Muscle of arm (tissue), 1 donor: ENCODE measurements at regions not wholly inside any gene's neighbourhood (a gene's known extent, or its start where the extent isn't known, plus 50 kb on each side); places are given as distances from the start of the nearest gene placed in this dataset.
"Not testable (repeated sequence)": the region's sequence is repeated elsewhere in the genome, so short reads cannot be mapped to it uniquely, and the experiment has no call there.

Experiments used
- DNase-seq: peaks from one replicate; pipeline ENCODE4 v3.0.0-alpha.2; 2013

DNA sequence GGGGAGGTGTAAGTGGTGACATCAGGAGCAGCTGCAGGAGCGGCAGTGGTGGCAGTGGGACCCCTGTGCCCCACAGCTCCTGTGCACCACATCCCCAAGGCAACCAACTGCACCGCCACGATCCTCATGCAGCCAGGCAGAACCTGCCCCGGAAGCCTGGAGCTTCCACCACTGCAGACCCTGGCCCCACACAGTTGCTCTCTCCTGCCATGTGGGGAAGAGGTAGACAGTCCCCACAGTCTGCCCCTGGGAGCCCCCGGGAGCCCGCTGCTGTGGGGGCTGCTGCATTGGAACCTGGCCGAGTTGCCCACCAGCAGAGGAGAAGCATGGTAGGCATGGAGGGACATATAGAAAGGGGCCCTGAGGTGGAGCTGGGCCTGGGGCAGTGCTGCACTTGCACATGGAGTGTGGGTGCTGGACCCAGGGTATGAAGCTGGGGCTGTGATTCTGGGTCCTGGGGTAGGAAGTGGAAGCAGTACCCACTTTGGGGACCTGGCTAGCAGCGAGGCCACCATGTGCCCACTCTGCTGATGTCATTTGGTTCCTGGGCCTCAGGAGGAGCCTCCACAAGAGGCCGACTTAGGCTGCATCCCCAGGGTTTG lies 623.3 kb upstream of the LRRTM4 start:
- DNase-seq: no peak

DNA sequence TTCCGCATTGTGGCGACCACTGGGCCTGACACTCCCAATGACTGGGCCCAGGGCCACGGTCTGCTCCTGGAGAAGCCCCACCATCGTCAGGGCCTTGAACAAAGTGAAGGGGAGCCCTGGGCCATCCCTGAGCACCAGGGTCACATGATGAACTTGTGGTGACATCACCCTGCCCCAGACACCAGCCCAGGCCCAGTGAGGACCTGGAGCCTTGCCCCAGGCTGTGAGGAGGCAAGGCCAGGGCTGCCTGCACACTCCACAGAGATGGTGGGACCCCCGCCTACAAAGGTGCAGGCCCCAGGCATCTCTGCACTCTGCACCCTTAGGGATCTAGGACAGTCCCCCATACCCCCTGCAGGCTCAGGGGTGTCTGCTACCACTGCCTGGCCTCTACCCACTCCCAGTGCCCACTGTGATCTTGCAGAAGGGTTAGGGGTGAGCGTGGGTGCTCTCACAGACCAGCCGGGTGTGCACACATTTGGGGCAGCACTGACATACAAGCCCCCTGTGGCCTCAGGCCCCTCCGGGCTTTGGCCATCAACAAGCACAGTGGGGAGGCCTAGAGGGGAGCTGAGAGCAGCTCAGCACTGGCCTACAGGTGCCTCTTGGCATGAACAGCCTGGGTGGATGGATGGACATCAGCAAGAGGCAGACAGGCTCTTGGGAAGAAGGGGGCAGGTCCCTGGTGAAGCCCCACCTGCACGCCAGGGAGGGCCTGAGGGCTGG lies 624.0 kb upstream of the LRRTM4 start:
- no peak for DNase-seq

DNA sequence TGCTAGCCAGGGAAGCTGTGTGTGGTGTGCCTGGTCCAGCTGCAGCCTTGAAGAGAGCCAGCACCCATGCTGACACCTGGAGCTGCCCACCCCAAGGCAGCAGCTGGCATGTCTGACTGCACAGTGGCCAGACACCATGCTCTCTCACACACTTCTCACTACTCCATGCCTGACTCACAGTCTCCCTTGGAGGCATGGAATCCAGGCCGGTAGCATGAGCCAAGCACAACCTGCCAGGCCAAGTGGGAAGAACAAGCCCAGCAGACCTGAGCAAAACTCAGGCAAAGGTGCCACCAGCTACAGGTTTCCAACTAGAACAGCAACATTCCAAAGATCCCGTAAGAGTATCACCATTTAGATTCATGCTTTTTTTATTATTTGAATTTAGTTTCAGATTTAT lies 625.3 kb upstream of the LRRTM4 start:
- no peak for DNase-seq

DNA sequence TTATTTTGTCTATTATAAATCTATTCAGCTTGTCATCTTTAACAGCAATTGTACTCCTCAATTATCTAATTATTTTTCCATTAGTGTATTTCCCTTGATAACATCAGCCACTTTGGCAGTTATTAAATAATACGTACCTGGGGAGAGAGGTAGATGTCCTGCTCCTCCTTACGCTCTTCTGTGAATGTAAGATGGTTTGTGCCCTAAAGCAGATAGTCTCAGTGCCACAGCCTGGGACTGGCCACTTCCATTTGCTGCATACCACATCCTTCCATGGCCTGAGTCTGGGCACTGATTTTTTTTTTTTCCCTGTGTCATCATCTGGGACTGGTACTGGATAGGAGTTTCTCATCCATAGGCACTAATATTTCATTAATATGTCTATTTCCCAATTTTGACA lies 632.4 kb upstream of the LRRTM4 start:
- DNase-seq: no peak

DNA sequence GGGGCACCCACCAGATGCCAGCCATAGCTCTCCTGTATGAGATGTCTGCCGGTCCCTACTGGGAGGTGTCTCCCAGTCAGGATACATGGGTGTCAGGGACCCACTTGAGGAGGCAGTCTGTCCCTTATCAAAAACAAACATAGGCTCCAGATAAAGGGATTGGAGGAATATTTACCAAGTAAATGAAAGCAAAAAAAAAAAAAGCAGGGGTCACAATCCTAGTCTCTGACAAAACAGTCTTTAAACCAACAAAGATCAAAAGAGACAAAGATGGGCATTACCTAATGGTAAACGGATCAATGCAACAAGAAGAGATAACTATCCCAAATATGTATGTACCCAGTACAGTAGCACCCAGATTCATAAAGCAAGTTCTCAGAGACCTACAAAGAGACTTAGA lies 640.0 kb upstream of the LRRTM4 start:
- no peak for DNase-seq

DNA sequence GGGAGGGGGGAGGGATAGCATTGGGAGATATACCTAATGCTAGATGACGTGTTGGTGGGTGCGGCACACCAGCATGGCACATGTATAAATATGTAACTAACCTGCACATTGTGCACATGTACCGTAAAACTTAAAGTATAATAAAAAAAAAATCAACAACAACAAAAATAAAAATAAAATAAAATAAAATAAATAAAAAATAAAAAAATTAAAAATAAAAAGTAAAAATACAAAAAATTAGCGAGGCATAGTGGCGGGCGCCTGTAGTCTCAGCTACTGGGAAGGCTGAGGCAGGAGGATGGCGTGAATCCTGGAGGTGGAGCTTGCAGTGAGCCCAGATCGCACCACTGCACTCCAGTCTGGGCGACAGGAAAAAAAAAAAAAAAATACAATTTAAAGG lies 650.0 kb upstream of the LRRTM4 start:
- not testable (repeated sequence) for DNase-seq

DNA sequence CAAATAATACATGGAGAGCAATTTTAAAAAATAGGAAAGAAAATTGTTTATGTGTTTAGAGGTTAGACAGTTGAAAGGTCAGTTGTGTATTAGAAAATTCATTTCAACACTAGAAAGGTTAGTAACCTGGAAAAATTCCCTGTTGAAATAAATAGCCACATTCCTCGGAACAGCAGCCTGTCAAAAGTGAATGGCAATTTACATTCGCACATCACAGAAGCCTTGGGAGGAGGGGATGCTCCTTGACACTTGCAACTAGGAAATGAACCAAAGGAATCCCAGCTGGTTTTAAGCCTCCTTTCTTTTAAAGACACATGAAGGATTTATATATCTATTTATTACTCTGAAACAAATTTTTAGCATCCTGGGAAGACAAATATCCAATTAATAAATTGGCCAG lies 653.5 kb upstream of the LRRTM4 start:
- DNase-seq: no peak

DNA sequence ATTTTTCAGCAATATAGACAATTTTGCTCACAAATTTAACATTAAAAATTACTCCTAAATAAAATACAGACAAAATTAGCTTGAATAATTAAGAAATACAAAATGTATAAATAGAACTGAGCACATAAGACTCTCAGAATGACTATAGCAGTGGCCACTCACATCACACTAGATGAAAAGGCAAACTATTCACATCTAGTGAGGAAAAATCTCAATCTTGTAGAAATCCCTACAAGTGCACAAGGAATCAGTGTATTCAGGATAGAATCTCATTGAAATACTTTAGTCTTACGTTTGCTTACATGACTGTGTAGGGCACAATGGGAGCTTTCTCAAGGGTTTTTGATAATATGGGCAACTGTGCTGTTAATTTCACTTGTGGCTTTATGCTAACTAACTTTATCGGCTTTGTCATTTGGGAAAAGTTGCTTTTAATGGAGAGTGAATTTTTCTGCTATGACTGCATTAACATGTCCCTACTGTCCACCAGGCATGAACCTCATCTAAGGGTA lies 678.9 kb upstream of the LRRTM4 start:
- DNase-seq: no peak

DNA sequence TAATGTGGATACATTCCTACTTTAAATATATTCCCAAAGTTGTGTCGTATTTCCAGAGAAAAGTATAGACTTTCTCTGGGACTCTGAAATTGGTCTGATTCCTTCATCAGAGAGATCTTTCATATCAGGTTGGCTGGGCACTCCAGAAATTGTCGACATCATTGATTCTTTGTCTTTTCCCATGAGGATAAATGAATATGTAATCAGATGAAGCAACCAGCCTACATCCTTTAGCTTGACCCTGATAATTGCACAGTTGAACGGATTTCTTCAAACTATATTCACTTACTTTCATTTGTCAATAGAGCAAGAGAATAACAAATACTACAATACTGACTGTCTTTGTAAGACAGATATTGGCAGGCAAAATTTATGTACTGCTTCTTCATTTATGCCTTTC lies 680.2 kb upstream of the LRRTM4 start:
- no peak for DNase-seq

DNA sequence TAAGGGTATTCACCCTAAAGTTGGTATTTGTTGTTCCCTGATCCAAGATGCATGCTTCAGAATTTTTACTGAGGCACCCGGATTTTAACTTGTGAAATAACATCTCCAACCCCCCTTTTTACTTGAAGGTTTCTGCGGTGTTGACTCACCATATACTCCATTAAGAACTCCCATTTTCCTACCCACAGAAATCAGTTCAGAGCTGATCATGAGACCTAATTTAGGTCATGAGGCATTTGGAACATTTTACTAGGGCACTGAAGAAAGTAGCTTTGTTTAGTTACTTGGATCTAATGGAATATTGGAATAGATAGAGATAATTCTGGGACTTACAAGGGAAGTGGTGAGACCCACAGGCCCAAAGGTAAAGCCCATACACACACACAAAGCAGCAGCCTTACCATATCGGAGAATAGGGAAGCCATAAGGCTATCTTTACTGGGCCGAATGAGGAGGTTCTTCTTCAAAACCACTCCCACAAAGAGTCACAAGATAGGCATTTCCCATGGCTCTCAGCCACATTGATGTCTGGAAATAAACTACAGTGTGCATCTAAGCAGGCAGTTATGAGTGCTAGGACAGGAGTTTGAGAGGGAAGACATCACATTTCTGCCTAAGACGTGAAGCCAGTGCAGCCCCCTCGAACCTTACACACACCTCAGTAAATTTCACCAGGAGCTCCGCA lies 681.0 kb upstream of the LRRTM4 start:
- DNase-seq: no peak

DNA sequence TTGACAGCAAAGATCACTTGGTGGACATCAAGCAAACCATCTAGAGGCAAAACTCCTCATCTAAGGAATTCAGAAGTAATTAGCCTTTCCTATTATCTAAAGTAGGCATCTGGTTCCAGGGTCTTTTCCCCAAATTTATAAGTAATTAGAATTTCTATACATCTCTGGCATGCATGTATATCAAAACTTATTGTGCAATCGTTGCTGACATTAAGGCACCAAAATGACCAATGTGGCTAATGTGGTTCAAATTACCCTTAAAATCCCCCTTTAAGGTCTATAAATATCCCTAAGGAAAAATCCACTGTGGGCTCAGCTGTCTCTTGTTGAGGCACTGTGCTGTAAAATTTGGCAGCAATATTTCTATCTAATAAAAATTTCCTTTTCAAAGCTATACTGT lies 695.9 kb upstream of the LRRTM4 start:
- no peak for DNase-seq

DNA sequence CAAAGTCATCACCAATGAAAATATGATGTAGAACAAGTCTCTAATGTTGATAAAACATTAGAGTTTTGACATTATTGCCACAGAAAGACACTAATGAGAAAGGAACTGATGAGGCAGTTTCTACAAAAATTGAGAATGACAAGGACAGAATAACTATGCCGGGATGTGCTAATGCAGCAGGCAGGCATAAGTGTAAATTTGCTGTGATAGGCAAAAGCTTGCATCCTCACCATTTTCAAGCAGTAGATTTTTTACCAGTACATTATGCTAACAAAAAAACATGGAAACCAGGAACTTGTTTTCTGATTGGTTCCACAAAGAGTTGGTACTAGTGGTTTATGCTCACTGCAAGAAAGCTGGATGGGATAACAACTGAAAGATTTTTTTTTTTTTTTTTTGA lies 715.5 kb upstream of the LRRTM4 start:
- no peak for DNase-seq

DNA sequence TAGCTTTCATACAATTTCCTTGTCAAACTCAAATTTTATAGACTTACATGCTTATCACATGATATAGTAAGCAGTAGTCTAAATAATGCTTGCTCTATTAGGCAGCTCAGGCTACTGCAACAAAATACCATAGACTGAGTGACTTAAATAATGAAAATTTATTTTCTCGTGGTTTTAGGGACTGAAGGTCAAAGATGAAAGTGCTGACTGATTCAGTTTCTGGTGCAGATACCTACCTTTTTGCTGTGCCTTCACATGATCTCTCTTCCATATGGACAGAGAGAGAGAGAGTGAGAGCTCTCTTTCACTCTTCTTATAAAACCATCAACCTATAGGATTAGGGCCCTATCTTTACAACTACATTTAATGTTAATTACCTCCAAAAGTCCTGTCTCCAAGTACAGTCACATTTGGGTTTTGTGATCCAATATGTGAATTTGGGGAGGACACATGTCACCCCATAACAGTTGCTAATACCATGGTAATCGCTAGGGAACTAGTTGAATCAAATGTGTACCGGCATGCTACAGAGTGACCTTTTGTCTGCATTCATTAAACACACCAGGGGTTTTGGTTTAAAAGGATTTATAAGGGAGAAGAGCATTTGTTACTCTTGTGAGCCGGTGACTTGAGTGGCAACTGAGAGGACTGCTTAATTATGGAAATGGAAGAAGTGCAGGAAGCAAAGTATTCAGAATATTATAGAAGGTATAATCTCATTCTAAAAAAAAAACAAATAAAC lies 723.4 kb upstream of the LRRTM4 start:
- no peak for DNase-seq

DNA sequence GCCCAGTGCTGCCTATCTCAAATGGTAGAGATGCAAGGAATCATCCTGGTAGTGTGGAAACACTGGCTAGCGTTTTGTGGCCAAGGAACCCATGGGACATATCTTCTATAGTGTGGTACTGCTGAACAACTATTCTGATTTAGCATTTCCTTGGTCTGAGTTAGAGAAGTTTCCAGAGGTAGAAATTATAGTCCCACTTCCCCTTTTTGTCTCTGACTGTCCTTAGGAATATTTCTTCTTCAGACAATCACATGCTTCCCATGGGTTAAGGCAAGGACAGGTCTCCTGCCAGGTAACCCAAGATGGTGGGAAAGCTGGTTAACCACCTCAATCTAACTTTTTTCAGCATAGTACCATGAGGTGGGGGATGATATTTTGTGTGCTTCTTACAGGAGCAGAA lies 729.5 kb upstream of the LRRTM4 start:
- DNase-seq: no peak

DNA sequence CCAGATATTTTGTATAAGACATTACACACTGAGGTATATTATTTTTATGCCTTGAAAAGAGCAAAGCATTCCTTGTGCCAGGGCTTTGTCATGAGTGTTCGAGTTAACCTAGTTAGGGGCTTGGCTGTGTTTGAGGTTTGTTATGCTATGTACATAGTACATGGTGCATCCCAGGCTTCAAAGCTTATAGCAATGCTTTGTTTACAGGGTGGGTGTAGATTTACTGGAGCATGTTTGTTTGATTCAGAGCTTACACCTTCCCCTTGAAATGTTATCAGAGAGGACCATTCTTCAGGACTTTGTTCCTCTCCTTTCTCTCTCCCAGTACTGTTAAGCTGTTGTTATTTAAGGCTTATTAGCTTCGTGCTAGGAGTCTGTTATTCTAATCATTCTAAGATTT lies 738.7 kb upstream of the LRRTM4 start:
- no peak for DNase-seq

DNA sequence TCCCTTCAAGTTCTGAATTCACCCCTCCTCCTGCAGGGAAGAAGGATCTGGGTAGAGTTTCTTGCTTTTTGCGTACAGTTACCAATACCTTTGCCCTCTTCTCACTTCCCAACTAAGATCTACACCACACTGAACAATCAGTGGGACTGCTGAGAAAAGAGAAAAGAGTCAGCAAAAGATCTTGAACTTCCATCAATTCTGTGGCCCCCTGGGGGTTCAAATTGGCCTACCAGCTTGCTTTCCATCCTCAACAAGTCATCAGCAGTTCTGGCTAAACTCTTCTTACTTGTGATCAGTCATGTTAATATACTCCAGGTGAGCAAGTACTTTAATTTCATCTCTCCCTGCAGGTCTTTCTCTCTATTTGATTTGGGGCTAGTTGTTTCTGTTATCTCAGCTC lies 739.3 kb upstream of the LRRTM4 start:
- no peak for DNase-seq

DNA sequence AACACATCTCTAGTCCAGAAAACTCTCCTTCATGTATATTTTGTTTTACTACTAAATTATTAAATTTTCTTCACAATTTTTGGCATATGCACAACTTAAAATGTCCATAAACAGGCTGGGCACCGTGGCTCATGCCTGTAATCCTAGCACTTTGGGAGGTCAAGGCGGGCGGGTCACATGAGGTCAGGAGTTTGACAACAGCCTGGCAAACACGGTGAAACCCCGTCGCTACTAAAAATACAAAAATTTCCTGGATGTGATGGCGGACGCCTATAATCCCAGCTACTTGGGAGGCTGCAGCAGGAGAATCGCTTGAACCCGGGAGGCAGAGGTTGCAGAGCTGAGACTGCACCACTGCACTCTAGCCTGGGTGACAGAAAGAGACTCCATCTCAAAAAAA lies 739.9 kb upstream of the LRRTM4 start:
- DNase-seq: not testable (repeated sequence)

DNA sequence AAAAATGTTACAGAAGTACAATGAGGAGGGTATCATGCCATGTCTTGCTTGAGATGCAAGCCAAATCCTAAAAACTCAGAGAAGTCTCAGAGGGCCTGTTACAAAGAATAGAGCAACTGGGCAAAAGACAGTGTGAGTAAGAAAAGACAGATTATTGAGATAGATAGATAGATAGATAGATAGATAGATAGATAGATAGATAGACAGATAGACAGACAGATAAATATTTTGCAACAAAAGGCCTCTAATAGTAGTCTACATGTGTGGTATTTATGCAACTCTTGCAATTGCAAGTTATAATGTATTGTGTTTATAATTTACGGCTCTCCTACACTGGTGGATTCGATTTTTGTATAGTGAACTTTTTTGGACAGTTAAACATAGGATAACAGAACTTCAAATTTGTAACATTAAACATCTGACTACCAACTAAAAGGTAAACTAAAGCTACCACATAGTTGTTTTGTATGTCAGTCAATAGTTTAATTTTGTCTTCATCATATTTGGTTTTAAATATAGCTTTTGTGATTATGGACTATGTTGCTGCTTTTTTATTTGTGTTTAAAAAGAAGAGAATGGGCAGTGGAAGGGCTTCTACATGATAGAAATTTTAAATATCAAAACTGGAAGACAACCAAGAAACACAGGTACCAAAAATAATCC lies 740.7 kb upstream of the LRRTM4 start:
- DNase-seq: no peak

DNA sequence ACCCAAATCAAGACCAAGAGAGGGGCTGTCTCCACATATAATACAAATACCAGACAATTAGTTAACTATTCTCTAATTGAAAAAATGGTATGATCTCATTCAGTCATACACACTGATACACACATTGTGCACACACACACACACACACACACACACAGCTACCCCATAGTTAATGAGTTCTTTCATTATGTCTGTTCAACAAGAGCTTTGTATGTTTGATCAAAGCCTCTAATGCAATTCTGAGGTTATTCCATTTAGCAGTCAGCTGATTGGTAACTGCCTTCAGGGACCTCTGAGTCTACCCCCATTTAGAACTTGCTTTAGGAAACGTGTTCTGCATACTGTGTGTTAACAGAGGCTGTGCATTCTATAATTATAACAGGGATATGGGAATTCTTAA lies 741.4 kb upstream of the LRRTM4 start:
- no peak for DNase-seq

DNA sequence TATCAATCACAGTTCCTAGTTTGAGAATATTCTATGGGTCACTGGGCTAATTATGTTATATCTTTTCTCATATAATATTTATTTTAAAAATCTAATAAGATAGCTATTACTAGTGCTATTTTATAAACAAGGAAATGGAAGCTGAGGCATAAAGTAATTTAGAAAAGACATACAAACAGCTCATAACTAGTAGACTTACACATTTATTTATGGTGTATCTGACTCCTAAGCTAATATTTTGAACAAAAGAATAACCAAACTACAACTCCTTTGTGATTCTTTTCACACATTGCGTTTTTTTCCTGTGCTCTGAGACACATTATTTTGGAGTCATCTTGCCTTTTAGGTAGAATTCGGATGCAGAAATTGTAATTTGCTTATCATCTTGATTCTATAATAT lies 742.0 kb upstream of the LRRTM4 start:
- no peak for DNase-seq

DNA sequence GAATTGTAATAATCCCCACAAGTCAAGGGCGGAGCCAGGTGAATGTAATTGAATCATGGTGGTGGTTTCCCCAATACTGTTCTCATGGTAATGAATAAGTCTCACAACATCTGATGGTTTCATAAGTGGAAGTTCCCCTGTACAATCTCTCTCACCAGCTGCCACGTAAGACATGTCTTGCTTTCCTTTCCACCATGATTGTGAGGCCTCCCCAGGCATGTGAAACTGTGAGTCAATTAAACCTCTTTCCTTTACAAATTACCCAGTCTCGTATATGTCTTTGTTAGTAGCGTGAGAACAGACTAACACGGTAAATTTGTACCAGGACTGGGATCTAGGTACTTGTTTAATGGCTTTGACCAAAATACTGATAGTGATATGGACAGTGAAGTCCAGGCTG lies 744.3 kb upstream of the REG3G start:
- no peak for DNase-seq
